ENCODE measurements at regions not wholly inside any gene's neighbourhood (a gene's known extent, or its start where the extent isn't known, plus 50 kb on each side); places are given as distances from the start of the nearest gene placed in this dataset.
A peak's percentile ranks its signal among the peaks of the same experiment; 100 is the strongest.

DNA sequence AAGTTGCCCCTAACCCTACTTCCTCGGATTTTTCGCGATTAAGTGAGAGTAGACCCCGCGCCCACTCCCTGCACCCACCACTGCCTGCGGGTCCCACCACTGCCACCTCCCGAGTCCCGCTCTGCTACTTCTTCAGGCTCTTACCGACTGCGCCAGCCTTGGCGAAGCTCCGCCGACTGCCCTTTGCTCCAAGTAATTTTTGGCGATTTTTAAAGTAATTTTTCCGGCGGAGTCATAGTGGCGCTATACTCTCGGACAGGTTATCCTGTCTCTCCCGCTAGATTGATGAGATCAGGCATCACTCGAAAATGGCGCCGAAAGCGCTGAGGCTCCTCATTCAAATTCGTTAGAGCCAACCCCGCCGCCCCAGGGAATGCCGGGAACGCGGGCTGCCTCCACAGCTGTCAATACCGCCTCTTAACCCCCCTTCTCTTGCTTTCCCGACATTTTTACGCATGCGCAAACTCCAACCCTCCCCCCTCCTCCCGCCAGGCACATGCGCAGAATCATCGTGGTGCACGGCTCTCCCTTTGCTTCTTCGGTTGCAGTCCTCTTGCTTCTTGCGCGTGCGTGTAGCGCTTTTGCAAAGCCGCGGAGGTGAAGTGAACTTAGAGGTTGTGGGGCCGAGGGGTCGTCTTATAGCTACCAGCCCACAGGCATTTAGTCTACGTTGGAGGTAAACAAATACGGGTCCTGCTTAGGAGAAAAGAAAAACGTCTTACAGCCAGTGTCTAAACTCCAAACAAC lies 66.6 kb downstream of the KCNRG start:
- Histone ChIP-seq H3K4me3 (ENCODE audit: low read depth, low read length) (peak overlapping the region; percentile 72), H3K36me3 (ENCODE audit: control insufficient read depth, insufficient read depth, low read length) (no peaks in the 10 kb centered on the region), H3K9me3 (ENCODE audit: control insufficient read depth, insufficient read depth, low read length) (no peaks in the 10 kb centered on the region), H3K27me3 (ENCODE audit: control insufficient read depth, insufficient read depth, low read length) (peaks cover 6% of the 10 kb centered on the region), H3K9ac (ENCODE audit: low read depth, low read length) (peak overlapping the region; percentile 79), H3K4me1 (ENCODE audit: control insufficient read depth, insufficient read depth, low read length) (peaks cover 10% of the 10 kb centered on the region)

DNA sequence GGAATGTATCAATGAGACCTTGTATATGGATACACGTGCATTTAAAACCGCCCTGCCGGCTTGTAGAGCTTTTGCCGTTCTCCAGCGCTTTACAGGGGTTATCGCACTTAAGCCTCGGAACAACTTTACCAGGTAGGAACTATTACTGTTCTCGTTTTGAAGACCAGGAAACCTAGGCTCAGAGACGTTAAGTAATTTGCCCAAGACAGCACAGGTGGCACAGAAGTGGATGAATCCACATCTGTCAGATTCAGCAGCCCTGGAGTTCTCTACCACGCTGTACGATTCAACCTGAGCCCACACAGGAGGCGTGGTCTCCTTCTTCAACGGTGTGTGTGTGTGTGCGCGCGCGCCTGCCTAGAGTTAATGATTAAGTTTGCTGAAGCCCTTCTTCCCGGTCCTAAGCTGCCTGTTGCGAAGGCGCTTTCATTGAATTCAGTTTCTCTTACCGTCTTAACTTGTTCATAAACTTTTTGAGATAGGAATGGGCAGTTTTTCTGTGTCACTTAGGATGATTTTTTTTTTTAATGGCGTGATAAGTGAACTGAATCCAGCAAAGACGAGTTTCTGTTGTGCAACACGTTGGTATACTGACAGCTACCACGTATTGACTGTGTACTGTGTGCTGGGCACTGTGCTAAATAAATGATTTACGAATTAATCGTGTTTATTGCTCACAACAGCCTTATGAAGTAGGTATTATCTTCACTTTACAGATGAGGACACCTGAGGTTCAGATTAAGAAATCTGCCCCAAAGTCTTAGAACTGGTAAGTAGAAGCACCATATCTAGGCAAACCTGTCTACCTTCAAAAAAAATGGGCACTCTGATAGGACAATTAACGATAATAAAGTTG lies 67.4 kb downstream of the KCNRG start:
- Histone ChIP-seq H3K4me3 (ENCODE audit: low read depth, low read length) (peak overlapping the region; percentile 72), H3K9ac (ENCODE audit: low read depth, low read length) (peak overlapping the region; percentile 58)

DNA sequence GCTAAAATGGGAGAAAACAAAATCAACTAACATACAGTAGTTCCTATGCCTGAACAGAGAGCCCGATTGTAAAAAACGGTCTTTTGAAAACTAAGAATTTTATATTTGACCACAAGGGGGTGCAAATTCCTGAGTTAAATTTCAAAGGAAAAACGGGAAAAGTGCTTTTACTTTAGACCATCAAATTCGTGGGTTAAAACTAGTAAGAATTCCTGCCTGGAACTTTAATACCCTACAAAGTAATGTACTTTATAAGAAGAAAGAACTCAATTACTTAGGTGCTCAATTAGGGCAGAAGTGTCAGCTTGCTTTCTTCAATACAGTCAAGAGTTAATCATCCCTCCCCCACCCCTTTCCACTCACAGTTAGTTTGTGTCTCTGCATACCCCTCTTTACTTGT lies 69.8 kb downstream of the KCNRG start:
- H3K36me3 ChIP-seq (ENCODE audit: control insufficient read depth, insufficient read depth, low read length), result no peaks in the 10 kb centered on the region

More for the DNA sequence above, 67.4 kb downstream of the KCNRG start:
- peaks cover 10% of the 10 kb centered on the region for H3K4me1 ChIP-seq (ENCODE audit: control insufficient read depth, insufficient read depth, low read length)
- H3K36me3 ChIP-seq (ENCODE audit: control insufficient read depth, insufficient read depth, low read length), result no peaks in the 10 kb centered on the region
- H3K9me3 ChIP-seq (ENCODE audit: control insufficient read depth, insufficient read depth, low read length), result no peaks in the 10 kb centered on the region
- peaks cover 6% of the 10 kb centered on the region for H3K27me3 ChIP-seq (ENCODE audit: control insufficient read depth, insufficient read depth, low read length)

GRCh38 chr13:50089633-50090032 lies 74.4 kb downstream of the KCNRG start:
- Histone ChIP-seq H3K4me1 (ENCODE audit: control insufficient read depth, insufficient read depth, low read length) (peaks cover 3% of the 10 kb centered on the region), H3K36me3 (ENCODE audit: control insufficient read depth, insufficient read depth, low read length) (no peaks in the 10 kb centered on the region), H3K9ac (ENCODE audit: low read depth, low read length) (no peak overlapping the region), H3K27me3 (ENCODE audit: control insufficient read depth, insufficient read depth, low read length) (no peaks in the 10 kb centered on the region), H3K4me3 (ENCODE audit: low read depth, low read length) (no peak overlapping the region), H3K9me3 (ENCODE audit: control insufficient read depth, insufficient read depth, low read length) (no peaks in the 10 kb centered on the region)

More for the DNA sequence above, 69.8 kb downstream of the KCNRG start:
- no peaks in the 10 kb centered on the region for H3K27me3 ChIP-seq (ENCODE audit: control insufficient read depth, insufficient read depth, low read length)
- H3K4me3 ChIP-seq (ENCODE audit: low read depth, low read length), result no peak overlapping the region
- peaks cover 3% of the 10 kb centered on the region for H3K4me1 ChIP-seq (ENCODE audit: control insufficient read depth, insufficient read depth, low read length)
- H3K9ac ChIP-seq (ENCODE audit: low read depth, low read length), result no peak overlapping the region
- no peaks in the 10 kb centered on the region for H3K9me3 ChIP-seq (ENCODE audit: control insufficient read depth, insufficient read depth, low read length)

DNA sequence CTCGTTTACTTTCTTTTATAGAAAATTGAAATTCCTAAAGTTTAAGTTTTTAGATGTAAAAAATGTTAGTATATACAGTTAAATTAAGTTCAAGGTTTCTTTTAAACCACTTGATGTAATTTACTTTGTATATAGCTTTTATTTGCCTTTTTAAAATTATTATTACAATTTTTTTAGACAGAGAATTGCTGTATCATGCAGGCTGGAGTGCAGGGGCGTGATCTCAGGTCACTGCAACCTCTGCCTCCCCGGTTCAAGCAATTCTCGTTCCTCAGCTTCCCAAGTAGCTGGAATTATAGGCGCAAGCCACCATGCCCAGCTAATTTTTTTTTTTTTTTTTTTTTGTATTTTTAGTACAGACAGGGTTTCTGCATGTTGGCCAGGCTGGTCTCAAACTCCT lies 75.0 kb downstream of the KCNRG start:
- no peak overlapping the region for H3K9ac ChIP-seq (ENCODE audit: low read depth, low read length)
- no peaks in the 10 kb centered on the region for H3K27me3 ChIP-seq (ENCODE audit: control insufficient read depth, insufficient read depth, low read length)
- peaks cover 2% of the 10 kb centered on the region for H3K4me1 ChIP-seq (ENCODE audit: control insufficient read depth, insufficient read depth, low read length)
- H3K9me3 ChIP-seq (ENCODE audit: control insufficient read depth, insufficient read depth, low read length), result no peaks in the 10 kb centered on the region
- H3K4me3 ChIP-seq (ENCODE audit: low read depth, low read length), result no peak overlapping the region
- H3K36me3 ChIP-seq (ENCODE audit: control insufficient read depth, insufficient read depth, low read length), result no peaks in the 10 kb centered on the region

GRCh38 chr13:50094615-50095293 lies 79.5 kb downstream of the KCNRG start:
- no peaks in the 10 kb centered on the region for H3K4me1 ChIP-seq (ENCODE audit: control insufficient read depth, insufficient read depth, low read length)
- no peak overlapping the region for H3K4me3 ChIP-seq (ENCODE audit: low read depth, low read length)
- H3K9me3 ChIP-seq (ENCODE audit: control insufficient read depth, insufficient read depth, low read length), result no peaks in the 10 kb centered on the region
- no peaks in the 10 kb centered on the region for H3K27me3 ChIP-seq (ENCODE audit: control insufficient read depth, insufficient read depth, low read length)
- H3K36me3 ChIP-seq (ENCODE audit: control insufficient read depth, insufficient read depth, low read length), result no peaks in the 10 kb centered on the region
- H3K9ac ChIP-seq (ENCODE audit: low read depth, low read length), result no peak overlapping the region

- Histone ChIP-seq H3K9ac (ENCODE audit: low read depth, low read length) (no peak overlapping the region), H3K9me3 (ENCODE audit: control insufficient read depth, insufficient read depth, low read length) (no peaks in the 10 kb centered on the region), H3K4me3 (ENCODE audit: low read depth, low read length) (no peak overlapping the region), H3K36me3 (ENCODE audit: control insufficient read depth, insufficient read depth, low read length) (no peaks in the 10 kb centered on the region), H3K4me1 (ENCODE audit: control insufficient read depth, insufficient read depth, low read length) (no peaks in the 10 kb centered on the region), H3K27me3 (ENCODE audit: control insufficient read depth, insufficient read depth, low read length) (no peaks in the 10 kb centered on the region)
These were observed 83.4 kb downstream of the KCNRG start for GRCh38 chr13:50098693-50099092.

DNA sequence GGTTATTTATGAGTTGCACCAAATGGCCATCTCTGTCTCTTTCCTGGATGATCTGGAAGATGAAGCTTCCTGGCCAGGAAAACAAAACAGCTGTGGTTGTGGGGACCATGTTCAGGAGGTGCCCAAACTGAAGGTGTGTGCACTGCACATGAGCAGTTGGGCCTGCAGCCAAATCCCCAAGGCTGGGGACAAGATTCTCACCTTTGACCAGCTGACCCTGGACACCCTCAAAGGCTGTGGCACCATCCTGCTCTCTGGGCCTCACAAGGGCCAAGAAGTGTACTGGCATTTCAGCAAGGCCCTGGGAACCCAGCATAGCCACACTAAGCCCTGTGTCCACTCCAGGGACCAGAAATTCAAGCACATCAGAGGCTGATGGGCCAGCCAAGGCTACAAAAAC lies 84.2 kb downstream of the KCNRG start:
- no peaks in the 10 kb centered on the region for H3K27me3 ChIP-seq (ENCODE audit: control insufficient read depth, insufficient read depth, low read length)
- H3K4me3 ChIP-seq (ENCODE audit: low read depth, low read length), result no peak overlapping the region
- H3K9me3 ChIP-seq (ENCODE audit: control insufficient read depth, insufficient read depth, low read length), result no peaks in the 10 kb centered on the region
- H3K4me1 ChIP-seq (ENCODE audit: control insufficient read depth, insufficient read depth, low read length), result no peaks in the 10 kb centered on the region
- H3K36me3 ChIP-seq (ENCODE audit: control insufficient read depth, insufficient read depth, low read length), result no peaks in the 10 kb centered on the region
- H3K9ac ChIP-seq (ENCODE audit: low read depth, low read length), result no peak overlapping the region

GRCh38 chr13:50101590-50101989 lies 86.3 kb downstream of the KCNRG start:
- Histone ChIP-seq H3K4me3 (ENCODE audit: low read depth, low read length) (no peak overlapping the region), H3K9me3 (ENCODE audit: control insufficient read depth, insufficient read depth, low read length) (no peaks in the 10 kb centered on the region), H3K27me3 (ENCODE audit: control insufficient read depth, insufficient read depth, low read length) (no peaks in the 10 kb centered on the region), H3K4me1 (ENCODE audit: control insufficient read depth, insufficient read depth, low read length) (peaks cover 7% of the 10 kb centered on the region), H3K9ac (ENCODE audit: low read depth, low read length) (no peak overlapping the region), H3K36me3 (ENCODE audit: control insufficient read depth, insufficient read depth, low read length) (no peaks in the 10 kb centered on the region)

DNA sequence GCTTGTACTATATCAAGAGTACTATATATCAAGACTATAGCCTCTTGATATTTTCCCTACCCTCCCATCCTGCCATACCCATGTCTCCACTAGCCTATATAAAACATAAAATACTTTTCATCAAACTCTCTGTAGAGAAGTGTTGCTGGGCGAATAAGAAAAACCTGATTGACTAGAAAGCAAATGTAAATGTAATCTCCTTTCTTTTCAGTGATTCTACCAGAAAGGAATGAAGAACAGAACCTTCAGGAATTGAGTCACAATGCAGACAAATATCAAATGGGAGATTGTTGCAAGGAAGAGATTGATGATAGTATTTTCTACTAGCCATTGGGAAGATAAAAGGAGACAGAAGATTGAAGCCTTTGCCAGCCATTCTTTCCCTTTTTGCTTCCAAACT lies 89.2 kb downstream of the KCNRG start:
- no peaks in the 10 kb centered on the region for H3K9me3 ChIP-seq (ENCODE audit: control insufficient read depth, insufficient read depth, low read length)
- no peaks in the 10 kb centered on the region for H3K36me3 ChIP-seq (ENCODE audit: control insufficient read depth, insufficient read depth, low read length)
- no peak overlapping the region for H3K9ac ChIP-seq (ENCODE audit: low read depth, low read length)
- no peak overlapping the region for H3K4me3 ChIP-seq (ENCODE audit: low read depth, low read length)
- no peaks in the 10 kb centered on the region for H3K27me3 ChIP-seq (ENCODE audit: control insufficient read depth, insufficient read depth, low read length)
- H3K4me1 ChIP-seq (ENCODE audit: control insufficient read depth, insufficient read depth, low read length), result peaks cover 14% of the 10 kb centered on the region

GRCh38 chr13:50106559-50106958 lies 91.3 kb downstream of the KCNRG start:
- no peaks in the 10 kb centered on the region for H3K27me3 ChIP-seq (ENCODE audit: control insufficient read depth, insufficient read depth, low read length)
- H3K9me3 ChIP-seq (ENCODE audit: control insufficient read depth, insufficient read depth, low read length), result no peaks in the 10 kb centered on the region
- H3K4me3 ChIP-seq (ENCODE audit: low read depth, low read length), result no peak overlapping the region
- no peaks in the 10 kb centered on the region for H3K36me3 ChIP-seq (ENCODE audit: control insufficient read depth, insufficient read depth, low read length)
- H3K4me1 ChIP-seq (ENCODE audit: control insufficient read depth, insufficient read depth, low read length), result peaks cover 14% of the 10 kb centered on the region
- peak overlapping the region; percentile 1 for H3K9ac ChIP-seq (ENCODE audit: low read depth, low read length)

Measured in iPS-15b (cell line).